Naive B cell (primary cell): ENCODE measurements at regions not wholly inside any gene's neighbourhood (a gene's known extent, or its start where the extent isn't known, plus 50 kb on each side); places are given as distances from the start of the nearest gene placed in this dataset.

Source experiments
- ATAC-seq, 2 donors: fragments of 150-1000 bp; cut with Tn5 transposase; 2 replicates each; pipeline ENCODE4 v1.10.0; 2021; ENCODE audit warnings: low read depth in 2 of 2, mild to moderate bottlenecking in 2 of 2, moderate library complexity in 2 of 2
- DNase-seq: peaks from one replicate; pipeline ENCODE4 v3.0.0; 2022
- H3K27ac Mint-ChIP-seq, 6 donors: one replicate each; pipeline ENCODE4 v1.8.0; 2020 to 2022; ENCODE audit warnings: mild to moderate bottlenecking in 6 of 6, mixed read lengths in 6 of 6, moderate library complexity in 5 of 6, inconsistent platforms in 2 of 6
- H3K27me3 Mint-ChIP-seq, 3 donors: one replicate each; pipeline ENCODE4 v1.8.0; 2021 to 2022; ENCODE audit warnings: mixed read lengths in 3 of 3, mild to moderate bottlenecking in 1 of 3
- H3K36me3 Mint-ChIP-seq, 2 donors: one replicate each; pipeline ENCODE4 v1.8.0; 2020 to 2022; ENCODE audit warnings: mixed read lengths in 2 of 2, inconsistent platforms in 1 of 2, mild to moderate bottlenecking in 1 of 2
- H3K4me1 Mint-ChIP-seq, 3 donors: one replicate each; pipeline ENCODE4 v1.8.0; 2020 to 2022; ENCODE audit warnings: mixed read lengths in 3 of 3, inconsistent platforms in 1 of 3, mild to moderate bottlenecking in 1 of 3, moderate library complexity in 1 of 3
- H3K4me3 Mint-ChIP-seq, 8 donors: one replicate each; pipeline ENCODE4 v1.8.0; 2020 to 2022; ENCODE audit warnings: mild to moderate bottlenecking in 8 of 8, mixed read lengths in 8 of 8, moderate library complexity in 8 of 8, inconsistent platforms in 2 of 8
- H3K9me3 Mint-ChIP-seq, 7 donors: one replicate each; pipeline ENCODE4 v1.8.0; 2020 to 2022; ENCODE audit warnings: mixed read lengths in 7 of 7, mild to moderate bottlenecking in 5 of 7, inconsistent platforms in 2 of 7, moderate library complexity in 1 of 7

GRCh38 chr4:23741681-23742191 is 148.1 kb downstream of the PPARGC1A start:
- Mint-ChIP-seq H3K36me3 (no peaks in the 10 kb centered on the region), H3K4me1 (no peaks in the 10 kb centered on the region), H3K4me3 (no peak overlapping the region), H3K27ac (no peak overlapping the region), H3K9me3 (peaks cover 0 to 9% (median 4%) of the 10 kb centered on the region in 7 donors), H3K27me3 (no peaks in the 10 kb centered on the region)
- ATAC-seq (no peak), DNase-seq (no peak)

GRCh38 chr4:23737571-23737970 is 152.3 kb downstream of the PPARGC1A start:
- no peak overlapping the region for H3K4me3 Mint-ChIP-seq

GRCh38 chr4:23736466-23736865 is 153.4 kb downstream of the PPARGC1A start:
- Mint-ChIP-seq H3K9me3 (peaks cover 0 to 9% (median 4%) of the 10 kb centered on the region in 7 donors), H3K36me3 (no peaks in the 10 kb centered on the region), H3K27me3 (no peaks in the 10 kb centered on the region), H3K27ac (no peak overlapping the region), H3K4me1 (no peaks in the 10 kb centered on the region), H3K4me3 (no peak overlapping the region)
- no peak for DNase-seq
- ATAC-seq, result no peak

More at GRCh38 chr4:23737571-23737970, 152.3 kb downstream of the PPARGC1A start:
- H3K36me3 Mint-ChIP-seq, result no peaks in the 10 kb centered on the region
- DNase-seq (no peak), ATAC-seq (no peak)
- H3K27me3 Mint-ChIP-seq, result no peaks in the 10 kb centered on the region
- no peak overlapping the region for H3K27ac Mint-ChIP-seq
- H3K4me1 Mint-ChIP-seq, result no peaks in the 10 kb centered on the region
- peaks cover 0 to 9% (median 4%) of the 10 kb centered on the region in 7 donors for H3K9me3 Mint-ChIP-seq

- H3K27ac Mint-ChIP-seq, result no peak overlapping the region
- DNase-seq (no peak), ATAC-seq (no peak)
- H3K4me1 Mint-ChIP-seq, result no peaks in the 10 kb centered on the region
- H3K4me3 Mint-ChIP-seq, result no peak overlapping the region
- peaks cover 0 to 6% (median 1%) of the 10 kb centered on the region in 7 donors for H3K9me3 Mint-ChIP-seq
- no peaks in the 10 kb centered on the region for H3K36me3 Mint-ChIP-seq
- H3K27me3 Mint-ChIP-seq, result no peaks in the 10 kb centered on the region
Observed at GRCh38 chr4:23734000-23734399, 155.8 kb downstream of the PPARGC1A start.

- no peak overlapping the region for H3K27ac Mint-ChIP-seq
- H3K4me3 Mint-ChIP-seq, result no peak overlapping the region
- H3K9me3 Mint-ChIP-seq, result peaks cover 0 to 6% (median 1%) of the 10 kb centered on the region in 7 donors
- H3K36me3 Mint-ChIP-seq, result no peaks in the 10 kb centered on the region
- no peaks in the 10 kb centered on the region for H3K4me1 Mint-ChIP-seq
- ATAC-seq, result no peak
- H3K27me3 Mint-ChIP-seq, result no peaks in the 10 kb centered on the region
- DNase-seq, result no peak
Observed at GRCh38 chr4:23733476-23733875, 156.4 kb downstream of the PPARGC1A start.

GRCh38 chr4:23730998-23731397 is 158.8 kb downstream of the PPARGC1A start:
- Mint-ChIP-seq H3K4me3 (no peak overlapping the region), H3K27me3 (no peaks in the 10 kb centered on the region), H3K4me1 (no peaks in the 10 kb centered on the region), H3K27ac (no peak overlapping the region), H3K36me3 (no peaks in the 10 kb centered on the region), H3K9me3 (peaks cover 0 to 7% (median 4%) of the 10 kb centered on the region in 7 donors)
- DNase-seq (no peak), ATAC-seq (no peak)

GRCh38 chr4:23728971-23729370 is 160.9 kb downstream of the PPARGC1A start:
- no peak overlapping the region for H3K27ac Mint-ChIP-seq
- H3K4me1 Mint-ChIP-seq, result no peaks in the 10 kb centered on the region
- peaks cover 0 to 7% (median 2%) of the 10 kb centered on the region in 7 donors for H3K9me3 Mint-ChIP-seq
- H3K4me3 Mint-ChIP-seq, result no peak overlapping the region
- ATAC-seq, result no peak
- H3K27me3 Mint-ChIP-seq, result no peaks in the 10 kb centered on the region
- no peaks in the 10 kb centered on the region for H3K36me3 Mint-ChIP-seq
- no peak for DNase-seq

- no peak overlapping the region for H3K27ac Mint-ChIP-seq
- H3K4me3 Mint-ChIP-seq, result no peak overlapping the region
- peaks cover 0 to 7% (median 2%) of the 10 kb centered on the region in 7 donors for H3K9me3 Mint-ChIP-seq
- no peaks in the 10 kb centered on the region for H3K4me1 Mint-ChIP-seq
- ATAC-seq (no peak), DNase-seq (no peak)
- H3K36me3 Mint-ChIP-seq, result no peaks in the 10 kb centered on the region
- no peaks in the 10 kb centered on the region for H3K27me3 Mint-ChIP-seq
Observed at GRCh38 chr4:23728393-23728792, 161.5 kb downstream of the PPARGC1A start.

- Mint-ChIP-seq H3K4me3 (no peak overlapping the region), H3K9me3 (peaks cover 0 to 2% (median 0%) of the 10 kb centered on the region in 7 donors), H3K27me3 (no peaks in the 10 kb centered on the region), H3K4me1 (no peaks in the 10 kb centered on the region), H3K36me3 (no peaks in the 10 kb centered on the region), H3K27ac (no peak overlapping the region)
- DNase-seq, result no peak
- ATAC-seq, result no peak
Observed at GRCh38 chr4:23720556-23720955, 169.3 kb downstream of the PPARGC1A start.

GRCh38 chr4:23718435-23718834 is 171.4 kb downstream of the PPARGC1A start:
- Mint-ChIP-seq H3K4me3 (no peak overlapping the region), H3K4me1 (no peaks in the 10 kb centered on the region), H3K36me3 (no peaks in the 10 kb centered on the region), H3K9me3 (peaks cover 0 to 2% (median 0%) of the 10 kb centered on the region in 7 donors), H3K27me3 (no peaks in the 10 kb centered on the region), H3K27ac (no peak overlapping the region)
- DNase-seq, result no peak
- ATAC-seq, result no peak

GRCh38 chr4:23717528-23718248 is 172.2 kb downstream of the PPARGC1A start:
- peak overlapping the region in 2 of 6 donors; percentile 27 to 40 for H3K27ac Mint-ChIP-seq
- no peaks in the 10 kb centered on the region for H3K36me3 Mint-ChIP-seq
- H3K4me1 Mint-ChIP-seq, result no peaks in the 10 kb centered on the region
- no peaks in the 10 kb centered on the region for H3K27me3 Mint-ChIP-seq
- H3K9me3 Mint-ChIP-seq, result peaks cover 0 to 2% (median 0%) of the 10 kb centered on the region in 7 donors
- DNase-seq, result no peak
- ATAC-seq, result no peak
- H3K4me3 Mint-ChIP-seq, result no peak overlapping the region

- Mint-ChIP-seq H3K27ac (no peak overlapping the region), H3K4me1 (no peaks in the 10 kb centered on the region), H3K27me3 (no peaks in the 10 kb centered on the region), H3K36me3 (no peaks in the 10 kb centered on the region), H3K4me3 (no peak overlapping the region), H3K9me3 (peaks cover 0 to 6% (median 0%) of the 10 kb centered on the region in 7 donors)
- DNase-seq, result no peak
- no peak for ATAC-seq
Observed at GRCh38 chr4:23710298-23710697, 179.5 kb downstream of the PPARGC1A start.

GRCh38 chr4:23707652-23708026 is 182.2 kb downstream of the PPARGC1A start:
- Mint-ChIP-seq H3K27me3 (no peaks in the 10 kb centered on the region), H3K36me3 (no peaks in the 10 kb centered on the region), H3K4me3 (no peak overlapping the region), H3K4me1 (no peaks in the 10 kb centered on the region), H3K9me3 (peaks cover 0 to 11% (median 2%) of the 10 kb centered on the region in 7 donors), H3K27ac (no peak overlapping the region)
- ATAC-seq (no peak), DNase-seq (no peak)

GRCh38 chr4:23706972-23707651 is 182.7 kb downstream of the PPARGC1A start:
- H3K27ac Mint-ChIP-seq, result no peak overlapping the region
- H3K27me3 Mint-ChIP-seq, result no peaks in the 10 kb centered on the region
- DNase-seq (no peak), ATAC-seq (no peak)
- H3K36me3 Mint-ChIP-seq, result no peaks in the 10 kb centered on the region
- no peak overlapping the region for H3K4me3 Mint-ChIP-seq
- H3K4me1 Mint-ChIP-seq, result no peaks in the 10 kb centered on the region
- peaks cover 0 to 11% (median 2%) of the 10 kb centered on the region in 7 donors for H3K9me3 Mint-ChIP-seq
